Fibroblast of lung (primary cell): ENCODE measurements at regions not wholly inside any gene's neighbourhood (a gene's known extent, or its start where the extent isn't known, plus 50 kb on each side); places are given as distances from the start of the nearest gene placed in this dataset.

ENCODE experiments used
- DNase-seq, 2 donors: peaks; one replicate each; pipeline versions ENCODE4 v3.0.0 to v3.0.0-alpha.2; 2010; ENCODE audit warnings: low read depth in 2 of 2
- H2AFZ ChIP-seq: 2 replicates; pipeline ENCODE4 v1.5.1; 2012; ENCODE audit warnings: low read length, control low read depth, inconsistent platforms
- H3K27ac ChIP-seq: 2 replicates; pipeline ENCODE4 v1.5.1; 2011; ENCODE audit warnings: low read length, control low read depth; ENCODE audit not compliant: insufficient read depth
- H3K27me3 ChIP-seq: 2 replicates; pipeline ENCODE4 v1.5.1; 2011; ENCODE audit warnings: mild to moderate bottlenecking, low read length; ENCODE audit not compliant: control insufficient read depth, insufficient read depth
- H3K36me3 ChIP-seq: 2 replicates; pipeline ENCODE4 v1.5.1; 2011; ENCODE audit warnings: low read length; ENCODE audit not compliant: control insufficient read depth, insufficient read depth
- H3K4me1 ChIP-seq: 2 replicates; pipeline ENCODE4 v1.5.1; 2011; ENCODE audit warnings: low read length; ENCODE audit not compliant: control insufficient read depth, insufficient read depth; ENCODE audit errors: extremely low read depth
- H3K4me2 ChIP-seq: 2 replicates; pipeline ENCODE4 v1.5.1; 2011; ENCODE audit warnings: low read length, control low read depth; ENCODE audit not compliant: insufficient read depth; ENCODE audit errors: extremely low read depth
- H3K4me3 ChIP-seq, 4 experiments: fragments of 200-600 bp in 1 of 4; sonication (generic) in 1 of 4; replicated peaks in 1 of 4; 2 replicates each; pipeline ENCODE4 v1.5.1; 2011 to 2016; ENCODE audit warnings: low read length in 4 of 4, low read depth in 3 of 4, mild to moderate bottlenecking in 3 of 4, control low read depth in 2 of 4, inconsistent platforms in 1 of 4, mixed read lengths in 1 of 4; ENCODE audit not compliant: insufficient read depth in 1 of 4; ENCODE audit errors: control extremely low read depth in 1 of 4
- H3K79me2 ChIP-seq: 2 replicates; pipeline ENCODE4 v1.5.1; 2012; ENCODE audit warnings: mild to moderate bottlenecking, low read length, inconsistent platforms; ENCODE audit not compliant: control insufficient read depth, insufficient read depth
- H3K9ac ChIP-seq: 2 replicates; pipeline ENCODE4 v1.5.1; 2011; ENCODE audit warnings: mild to moderate bottlenecking, low read length, control low read depth; ENCODE audit not compliant: insufficient read depth
- H3K9me3 ChIP-seq: 2 replicates; pipeline ENCODE4 v1.5.1; 2012; ENCODE audit warnings: low read depth, low read length; ENCODE audit not compliant: control insufficient read depth, insufficient read depth
- H4K20me1 ChIP-seq: 2 replicates; pipeline ENCODE4 v1.5.1; 2011; ENCODE audit warnings: low read length; ENCODE audit not compliant: control insufficient read depth, insufficient read depth; ENCODE audit errors: extremely low read depth
- CTCF ChIP-seq, 2 donors: IDR thresholded peaks in 1 of 2; conservative IDR thresholded peaks in 1 of 2; 1 replicate in 1 of 2; 2 replicates in 1 of 2; pipeline ENCODE4 v1.5.1; 2011 to 2012; ENCODE audit warnings: low read length in 2 of 2, control low read depth in 1 of 2, inconsistent platforms in 1 of 2, low read depth in 1 of 2, mild to moderate bottlenecking in 1 of 2
- EZH2 ChIP-seq: IDR thresholded peaks from 2 replicates; pipeline ENCODE4 v1.5.1; 2012; ENCODE audit warnings: low read length, control low read depth, mild to moderate bottlenecking; ENCODE audit errors: missing control alignments

GRCh38 chr10:52477305-52477704, 163.2 kb downstream of the DKK1 start:
- Histone ChIP-seq H3K36me3 (no peaks in the 10 kb centered on the region), H3K27ac (no peak overlapping the region), H3K9me3 (no peaks in the 10 kb centered on the region), H3K9ac (no peak overlapping the region), H3K79me2 (no peaks in the 10 kb centered on the region), H3K4me2 (no peak overlapping the region), H3K4me1 (no peaks in the 10 kb centered on the region), H2AFZ (no peak overlapping the region), H3K4me3 (no peak overlapping the region), H4K20me1 (no peaks in the 10 kb centered on the region), H3K27me3 (no peaks in the 10 kb centered on the region)
- TF ChIP-seq CTCF (conservative IDR thresholded peaks at IDR 0.05 in 1 of 2, IDR thresholded peaks at IDR 0.05 in 1 of 2; ENCODE audit: low read depth in 1 of 2, low read length in 2 of 2) = no peak
- no peak for TF ChIP-seq EZH2
- DNase-seq = no peak

- H4K20me1 ChIP-seq = no peaks in the 10 kb centered on the region
- H3K4me3 ChIP-seq = no peak overlapping the region
- H2AFZ ChIP-seq = no peak overlapping the region
- no peaks in the 10 kb centered on the region for H3K4me1 ChIP-seq
- H3K9me3 ChIP-seq = no peaks in the 10 kb centered on the region
- H3K9ac ChIP-seq = no peak overlapping the region
- no peak for DNase-seq
- no peak overlapping the region for H3K4me2 ChIP-seq
- H3K27ac ChIP-seq = no peak overlapping the region
- TF ChIP-seq EZH2 = no peak
- no peak for TF ChIP-seq CTCF (conservative IDR thresholded peaks at IDR 0.05 in 1 of 2, IDR thresholded peaks at IDR 0.05 in 1 of 2; ENCODE audit: low read depth in 1 of 2, low read length in 2 of 2)
- H3K27me3 ChIP-seq = no peaks in the 10 kb centered on the region
- no peaks in the 10 kb centered on the region for H3K36me3 ChIP-seq
- no peaks in the 10 kb centered on the region for H3K79me2 ChIP-seq
These were observed 165.5 kb downstream of the DKK1 start for GRCh38 chr10:52479567-52479966.

GRCh38 chr10:52481986-52482555, 168.0 kb downstream of the DKK1 start:
- Histone ChIP-seq H2AFZ (no peak overlapping the region), H3K4me1 (peaks cover 7% of the 10 kb centered on the region)
- TF ChIP-seq EZH2 (no peak), CTCF (conservative IDR thresholded peaks at IDR 0.05 in 1 of 2, IDR thresholded peaks at IDR 0.05 in 1 of 2; ENCODE audit: low read depth in 1 of 2, low read length in 2 of 2) (no peak)

More at GRCh38 chr10:52481986-52482555, 168.0 kb downstream of the DKK1 start:
- Histone ChIP-seq H4K20me1 (no peaks in the 10 kb centered on the region), H3K36me3 (no peaks in the 10 kb centered on the region), H3K9me3 (no peaks in the 10 kb centered on the region), H3K27me3 (no peaks in the 10 kb centered on the region), H3K9ac (no peak overlapping the region), H3K27ac (no peak overlapping the region), H3K4me2 (no peak overlapping the region), H3K79me2 (no peaks in the 10 kb centered on the region), H3K4me3 (no peak overlapping the region)
- no peak for DNase-seq
